ENCODE measurements at regions not wholly inside any gene's neighbourhood (a gene's known extent, or its start where the extent isn't known, plus 50 kb on each side); places are given as distances from the start of the nearest gene placed in this dataset.

- DNase-seq (no peak), ATAC-seq (no peak)
- Histone ChIP-seq H3K9me3 (no peaks in the 10 kb centered on the region), H3K4me3 (no peak overlapping the region), H3K27me3 (ENCODE audit: insufficient read depth in 3 of 3, low read length in 2 of 3) (no peaks in the 10 kb centered on the region), H3K27ac (no peak overlapping the region), H3K36me3 (ENCODE audit: insufficient read depth in 1 of 2, low read depth in 1 of 2) (no peaks in the 10 kb centered on the region), H3K4me1 (no peaks in the 10 kb centered on the region)
- TF ChIP-seq CTCF (IDR thresholded peaks at IDR 0.05): no peak
- 65 to 68% (median 68%) methylated on average over 3 of the region's 3 CpGs for WGBS, 3 donors
- intact Hi-C loops (cut with DNase I): no loop called here
These were observed 207.7 kb upstream of the DACH1 start for GRCh38 chr13:72074663-72075062.

GRCh38 chr13:72072261-72072660 lies 205.3 kb upstream of the DACH1 start:
- Histone ChIP-seq H3K4me3 (no peak overlapping the region), H3K27me3 (ENCODE audit: insufficient read depth in 3 of 3, low read length in 2 of 3) (no peaks in the 10 kb centered on the region), H3K27ac (no peak overlapping the region), H3K36me3 (ENCODE audit: insufficient read depth in 1 of 2, low read depth in 1 of 2) (no peaks in the 10 kb centered on the region), H3K9me3 (no peaks in the 10 kb centered on the region), H3K4me1 (no peaks in the 10 kb centered on the region)
- no peak for TF ChIP-seq CTCF (IDR thresholded peaks at IDR 0.05)
- 66 to 73% (median 69%) methylated on average over 2 of the region's 2 CpGs for WGBS, 3 donors
- DNase-seq (no peak), ATAC-seq (no peak)
- intact Hi-C loops (cut with DNase I): no loop called here

DNA sequence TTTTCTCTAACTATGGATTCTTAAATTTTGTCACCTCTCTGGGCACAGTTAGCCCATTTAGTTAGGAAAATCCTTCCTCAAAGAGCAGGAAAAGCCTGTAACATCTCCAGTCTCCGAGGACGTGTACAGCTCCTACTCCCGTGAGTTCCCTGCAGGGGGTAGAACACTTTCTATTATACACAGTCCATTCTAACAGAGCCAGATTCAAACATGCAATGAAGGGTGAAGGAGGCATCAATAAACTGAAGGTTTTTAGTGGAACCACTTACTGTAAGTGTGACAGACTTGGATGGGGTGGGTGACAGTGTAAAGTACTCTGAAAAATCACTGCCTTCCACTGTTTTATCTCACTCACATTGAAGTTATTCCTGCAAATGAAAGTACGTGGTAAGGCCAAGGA lies 204.7 kb upstream of the DACH1 start:
- Histone ChIP-seq H3K36me3 (ENCODE audit: insufficient read depth in 1 of 2, low read depth in 1 of 2) (no peaks in the 10 kb centered on the region), H3K9me3 (no peaks in the 10 kb centered on the region), H3K4me3 (no peak overlapping the region), H3K4me1 (no peaks in the 10 kb centered on the region), H3K27ac (no peak overlapping the region), H3K27me3 (ENCODE audit: insufficient read depth in 3 of 3, low read length in 2 of 3) (no peaks in the 10 kb centered on the region)
- DNase-seq: no peak
- WGBS, 3 donors: 45 to 56% (median 47%) methylated on average over 4 of the region's 4 CpGs
- TF ChIP-seq CTCF (IDR thresholded peaks at IDR 0.05): no peak
- intact Hi-C loops (cut with DNase I): no loop called here
- no peak for ATAC-seq

- H3K36me3 ChIP-seq (ENCODE audit: insufficient read depth in 1 of 2, low read depth in 1 of 2): no peaks in the 10 kb centered on the region
- no peaks in the 10 kb centered on the region for H3K27me3 ChIP-seq (ENCODE audit: insufficient read depth in 3 of 3, low read length in 2 of 3)
- ATAC-seq: no peak
- WGBS, 3 donors: 55 to 62% (median 57%) methylated on average over 7 of the region's 7 CpGs
- peaks cover 5% of the 10 kb centered on the region for H3K9me3 ChIP-seq
- H3K4me1 ChIP-seq: no peaks in the 10 kb centered on the region
- DNase-seq: peak in 1 of 2 donors; percentile 9
- H3K27ac ChIP-seq: no peak overlapping the region
- intact Hi-C loops (cut with DNase I): no loop called here
- no peak overlapping the region for H3K4me3 ChIP-seq
- no peak for TF ChIP-seq CTCF (IDR thresholded peaks at IDR 0.05)
These were observed 195.6 kb upstream of the DACH1 start for GRCh38 chr13:72062566-72062965.

DNA sequence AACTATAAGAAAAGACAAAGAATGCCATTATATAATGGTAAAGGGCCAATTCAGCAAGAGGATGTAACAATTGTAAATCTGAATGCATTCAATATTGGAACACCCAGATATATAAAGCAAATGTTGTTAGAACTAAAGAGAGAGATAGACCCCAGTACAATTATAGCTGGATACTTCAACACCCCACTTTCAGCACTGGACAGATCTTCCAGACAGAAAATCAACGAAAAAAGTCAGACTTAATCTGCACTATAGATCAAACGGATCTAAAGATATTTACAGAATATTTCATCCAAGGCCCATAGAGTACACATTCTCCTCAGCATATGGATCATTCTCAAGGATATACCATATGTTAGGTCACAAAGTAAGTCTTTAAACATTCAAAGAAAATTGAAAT lies 194.6 kb upstream of the DACH1 start:
- H3K36me3 ChIP-seq (ENCODE audit: insufficient read depth in 1 of 2, low read depth in 1 of 2): no peaks in the 10 kb centered on the region
- H3K27ac ChIP-seq: no peak overlapping the region
- peaks cover 5% of the 10 kb centered on the region for H3K9me3 ChIP-seq
- no peaks in the 10 kb centered on the region for H3K27me3 ChIP-seq (ENCODE audit: insufficient read depth in 3 of 3, low read length in 2 of 3)
- ATAC-seq (no peak), DNase-seq (no peak)
- no peak overlapping the region for H3K4me3 ChIP-seq
- WGBS, 3 donors: 72 to 79% (median 77%) methylated on average over 2 of the region's 2 CpGs
- intact Hi-C loops (cut with DNase I): no loop called here
- TF ChIP-seq CTCF (IDR thresholded peaks at IDR 0.05): no peak
- no peaks in the 10 kb centered on the region for H3K4me1 ChIP-seq

All from psoas muscle (tissue), 7 donors.